Adrenal gland (tissue), 9 donors: ENCODE measurements at regions not wholly inside any gene's neighbourhood (a gene's known extent, or its start where the extent isn't known, plus 50 kb on each side); places are given as distances from the start of the nearest gene placed in this dataset.

Experiments used
- DNase-seq, 7 donors: peaks; one replicate each; pipeline ENCODE4 v3.0.0-alpha.2; 2019 to 2020
- H3K27ac ChIP-seq, 5 donors: fragments of 200-600 bp; sonication (generic) in 4 of 5; 1 replicate in 3 of 5; 2 replicates in 2 of 5; pipeline versions ENCODE4 v1.5.1 to v1.8.0; 2016 to 2020; ENCODE audit warnings: mild to moderate bottlenecking in 1 of 5
- H3K27me3 ChIP-seq: fragments of 200-600 bp; 2 replicates; pipeline ENCODE4 v1.8.0; 2021
- H3K36me3 ChIP-seq, 2 donors: fragments of 200-600 bp; replicated peaks in 1 of 2; 1 replicate in 1 of 2; 2 replicates in 1 of 2; pipeline versions ENCODE4 v1.5.1 to v1.8.0; 2018 to 2022
- H3K4me1 ChIP-seq, 2 donors: fragments of 200-600 bp; replicated peaks in 1 of 2; 1 replicate in 1 of 2; 2 replicates in 1 of 2; pipeline versions ENCODE4 v1.5.1 to v1.8.0; 2018 to 2021
- H3K4me3 ChIP-seq, 4 donors: fragments of 200-600 bp; sonication (generic) in 3 of 4; one replicate each; pipeline ENCODE4 v1.5.1; 2016 to 2018
- H3K9me3 ChIP-seq, 3 donors: fragments of 200-600 bp; sonication (generic) in 1 of 3; replicated peaks in 1 of 3; 1 replicate in 2 of 3; 2 replicates in 1 of 3; pipeline versions ENCODE4 v1.5.1 to v1.8.0; 2016 to 2021
- POLR2A ChIP-seq, 2 donors: fragments of 450-650 bp; IDR thresholded peaks; one replicate each; pipeline ENCODE4 v1.6.1; 2017; ENCODE audit warnings: antibody characterized with exemption in 2 of 2, mild to moderate bottlenecking in 2 of 2, moderate library complexity in 1 of 2
- WGBS, 4 donors: extraction: QIAGEN DNeasy Blood & Tissue Kit in 2 of 4; methylation state at CpG; one replicate each; pipeline versions ENCODE4 v1.1.5 to v1.1.7; 2013 to 2017; 5-methylcytosine and 5-hydroxymethylcytosine counted together
- intact Hi-C, 2 donors: fragments of 100-400 bp; cut with DNase I; formaldehyde crosslinking; loops; one replicate each; pipeline versions ENCODE4 v1.14.1 to v1.15.0; 2022 to 2023
- TF ChIP-seq, protein P1 (sequence below), 6 experiments: fragments of 450-650 bp in 4 of 6; fragments of 200-600 bp in 2 of 6; sonication (generic) in 1 of 6; IDR thresholded peaks; 1 replicate in 5 of 6; 2 replicates in 1 of 6; pipeline versions ENCODE4 v1.5.1 to v1.8.0; 2016 to 2021; ENCODE audit warnings: antibody characterized with exemption in 6 of 6, mild to moderate bottlenecking in 2 of 6, moderate library complexity in 1 of 6
- donor health status: healthy with polysubstance abuse.
- donor health status: Bipolar disorder and iron deficiency.
- donor health status: DM: yes; HTN: yes; CAD: no.
- donor health status: DM: no; HTN: no; CAD: no.
- donor health status: DM: no; HTN: no; CAD: no.

DNA sequence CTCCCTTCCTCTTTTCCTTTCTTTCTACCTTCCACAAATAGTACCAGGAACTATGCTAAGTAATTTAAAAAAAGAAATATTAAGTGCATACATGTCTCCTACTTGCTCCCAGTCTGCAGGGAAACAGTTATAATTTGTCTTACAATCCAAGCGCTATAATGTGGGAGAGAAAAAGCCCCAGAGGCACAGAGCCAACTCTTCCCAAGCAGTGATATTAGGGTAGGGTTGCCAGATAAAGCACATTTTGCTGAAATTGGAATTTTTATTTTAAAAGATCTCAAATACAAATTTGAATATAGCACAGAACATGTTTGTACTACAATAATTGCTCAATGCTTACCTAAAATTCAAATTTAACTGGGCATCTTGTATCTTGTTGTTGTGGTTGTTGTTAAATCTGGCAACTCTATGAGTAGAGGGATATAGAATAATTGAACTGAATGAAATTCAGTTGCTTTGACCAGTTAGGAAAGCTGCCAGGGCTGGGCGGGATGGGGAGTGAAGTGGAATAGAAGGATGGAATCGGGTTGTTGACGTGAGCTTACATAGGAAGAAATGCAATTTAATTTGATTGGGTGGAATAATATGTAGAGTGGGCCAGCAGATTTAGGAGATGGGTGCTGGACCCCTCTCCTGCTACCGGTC, 52.6 kb upstream of the USP3 start:
- Histone ChIP-seq H3K27me3 (no peaks in the 10 kb centered on the region), H3K27ac (no peak overlapping the region), H3K4me1 (no peaks in the 10 kb centered on the region), H3K9me3 (no peaks in the 10 kb centered on the region), H3K4me3 (no peak overlapping the region), H3K36me3 (no peaks in the 10 kb centered on the region)
- no peak for TF ChIP-seq POLR2A (IDR thresholded peaks at IDR 0.05)
- TF ChIP-seq, protein P1, sequence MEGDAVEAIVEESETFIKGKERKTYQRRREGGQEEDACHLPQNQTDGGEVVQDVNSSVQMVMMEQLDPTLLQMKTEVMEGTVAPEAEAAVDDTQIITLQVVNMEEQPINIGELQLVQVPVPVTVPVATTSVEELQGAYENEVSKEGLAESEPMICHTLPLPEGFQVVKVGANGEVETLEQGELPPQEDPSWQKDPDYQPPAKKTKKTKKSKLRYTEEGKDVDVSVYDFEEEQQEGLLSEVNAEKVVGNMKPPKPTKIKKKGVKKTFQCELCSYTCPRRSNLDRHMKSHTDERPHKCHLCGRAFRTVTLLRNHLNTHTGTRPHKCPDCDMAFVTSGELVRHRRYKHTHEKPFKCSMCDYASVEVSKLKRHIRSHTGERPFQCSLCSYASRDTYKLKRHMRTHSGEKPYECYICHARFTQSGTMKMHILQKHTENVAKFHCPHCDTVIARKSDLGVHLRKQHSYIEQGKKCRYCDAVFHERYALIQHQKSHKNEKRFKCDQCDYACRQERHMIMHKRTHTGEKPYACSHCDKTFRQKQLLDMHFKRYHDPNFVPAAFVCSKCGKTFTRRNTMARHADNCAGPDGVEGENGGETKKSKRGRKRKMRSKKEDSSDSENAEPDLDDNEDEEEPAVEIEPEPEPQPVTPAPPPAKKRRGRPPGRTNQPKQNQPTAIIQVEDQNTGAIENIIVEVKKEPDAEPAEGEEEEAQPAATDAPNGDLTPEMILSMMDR (IDR thresholded peaks at IDR 0.05) = no peak
- no peak for DNase-seq
- WGBS, 4 donors = 88 to 94% (median 93%) methylated on average over 5 of the region's 5 CpGs
- intact Hi-C loops = no loop called here

DNA sequence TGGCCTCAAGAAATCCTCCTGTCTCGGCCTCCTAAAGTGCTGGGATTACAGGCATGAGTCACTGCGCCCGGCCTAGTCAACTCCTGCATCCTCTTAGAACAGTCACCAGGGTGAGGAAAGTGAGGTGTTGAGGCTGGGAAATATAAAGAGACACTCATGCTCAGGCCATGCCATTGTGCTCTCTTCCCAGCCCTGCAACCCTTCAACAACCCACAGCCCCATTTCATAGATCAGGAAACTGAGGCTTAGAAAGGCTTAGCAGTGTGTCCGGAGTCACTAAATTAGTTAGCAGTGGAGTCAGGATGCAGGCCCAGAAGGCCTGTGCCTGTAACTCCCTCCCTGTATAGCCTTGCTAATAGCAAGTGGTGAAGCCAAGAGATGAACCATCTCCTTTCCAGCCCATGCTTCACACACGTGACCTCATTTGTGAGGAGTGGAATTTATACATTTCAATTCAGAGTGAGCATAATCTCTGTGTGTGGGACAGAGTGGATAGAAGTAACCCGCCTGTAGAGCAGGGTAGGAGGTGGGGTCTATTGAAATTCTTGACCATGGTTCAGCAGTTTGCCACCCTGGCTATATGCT, 51.7 kb upstream of the USP3 start:
- Histone ChIP-seq H3K4me3 (no peak overlapping the region), H3K4me1 (no peaks in the 10 kb centered on the region), H3K27ac (no peak overlapping the region), H3K9me3 (no peaks in the 10 kb centered on the region), H3K36me3 (no peaks in the 10 kb centered on the region), H3K27me3 (no peaks in the 10 kb centered on the region)
- WGBS, 4 donors = 88 to 99% (median 94%) methylated on average over 6 of the region's 6 CpGs
- no peak for DNase-seq
- TF ChIP-seq, protein P1 (IDR thresholded peaks at IDR 0.05) = no peak
- TF ChIP-seq POLR2A (IDR thresholded peaks at IDR 0.05) = no peak
- intact Hi-C loops = no loop called here

DNA sequence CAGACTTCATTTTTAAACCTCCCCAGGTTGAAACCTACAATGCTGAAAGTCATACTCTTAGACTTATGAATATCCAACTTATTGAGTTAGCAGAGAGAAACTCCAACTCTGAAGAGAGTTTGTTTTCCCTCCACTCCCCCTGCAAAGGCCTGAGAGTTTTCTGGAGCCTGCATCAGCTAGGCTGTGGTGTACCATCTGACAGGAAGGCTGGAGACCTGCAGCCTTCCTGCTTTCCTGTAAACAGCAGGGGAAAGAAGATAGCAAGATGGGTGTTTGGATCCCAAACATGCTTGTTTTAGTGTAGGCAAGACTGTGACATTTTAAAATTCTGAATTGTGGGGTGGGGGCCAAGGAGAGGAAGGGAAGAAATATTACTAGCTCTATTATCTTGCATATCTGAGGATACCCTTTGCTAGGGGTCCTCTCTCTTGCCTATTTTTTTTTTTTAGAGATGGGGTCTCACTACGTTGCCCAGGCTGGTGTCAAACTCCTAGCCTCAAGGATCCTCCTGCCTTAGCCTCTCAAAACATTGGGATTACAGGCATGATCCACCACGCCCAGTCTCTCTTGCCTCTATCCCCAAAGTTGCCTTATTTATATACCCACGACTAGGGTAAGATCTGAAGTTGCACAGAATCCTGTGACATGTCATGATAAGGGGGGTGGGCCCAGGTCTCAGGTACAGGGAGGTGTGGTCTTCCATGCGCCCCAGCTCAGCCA, 51.0 kb upstream of the USP3 start:
- H3K4me3 ChIP-seq = no peak overlapping the region
- H3K9me3 ChIP-seq = no peaks in the 10 kb centered on the region
- intact Hi-C loops = no loop called here
- WGBS, 4 donors = 86 to 91% (median 90%) methylated on average over 4 of the region's 4 CpGs
- no peaks in the 10 kb centered on the region for H3K27me3 ChIP-seq
- DNase-seq = no peak
- TF ChIP-seq, protein P1 (IDR thresholded peaks at IDR 0.05) = no peak
- TF ChIP-seq POLR2A (IDR thresholded peaks at IDR 0.05) = no peak
- no peaks in the 10 kb centered on the region for H3K4me1 ChIP-seq
- no peak overlapping the region for H3K27ac ChIP-seq
- H3K36me3 ChIP-seq = no peaks in the 10 kb centered on the region

DNA sequence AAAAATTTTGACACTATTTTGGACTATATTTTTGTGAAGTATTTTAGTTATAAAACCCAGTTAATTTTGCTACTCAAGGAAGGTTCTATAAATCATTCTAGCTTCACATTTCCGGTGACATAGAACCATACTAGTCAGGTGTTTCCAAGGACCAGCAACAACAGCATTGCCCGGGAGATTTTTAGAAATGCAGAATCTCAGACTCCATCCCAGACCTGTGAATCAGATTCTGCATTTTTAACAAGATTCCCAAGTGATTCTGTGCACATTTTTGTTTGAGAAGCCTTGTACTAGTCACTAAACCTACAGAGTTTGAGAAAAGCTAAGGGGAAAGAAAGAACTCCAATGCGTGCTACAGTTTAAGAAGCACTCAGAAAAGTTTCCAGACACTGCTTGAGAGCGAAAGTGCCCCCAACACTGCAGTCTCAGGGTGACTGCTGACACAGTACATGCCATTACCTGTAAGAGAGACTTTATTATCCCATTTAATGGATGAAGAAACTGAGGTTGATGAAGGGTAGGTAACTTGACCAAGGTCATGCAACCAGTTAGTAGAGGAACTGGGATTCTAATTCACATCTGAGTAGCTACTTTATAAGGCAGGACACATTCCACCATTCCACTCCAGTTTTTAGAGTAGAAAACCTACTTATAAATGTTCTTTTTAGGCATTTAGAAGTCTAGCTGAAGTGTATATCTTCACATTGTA, 49.7 kb upstream of the USP3 start:
- Histone ChIP-seq H3K9me3 (no peaks in the 10 kb centered on the region), H3K4me3 (no peak overlapping the region), H3K4me1 (no peaks in the 10 kb centered on the region), H3K27me3 (no peaks in the 10 kb centered on the region), H3K27ac (no peak overlapping the region), H3K36me3 (no peaks in the 10 kb centered on the region)
- intact Hi-C loops = no loop called here
- WGBS, 4 donors = 60 to 84% (median 66%) methylated on average over 4 of the region's 4 CpGs
- DNase-seq = no peak
- no peak for TF ChIP-seq POLR2A (IDR thresholded peaks at IDR 0.05)
- TF ChIP-seq, protein P1 (IDR thresholded peaks at IDR 0.05) = no peak
